Left lung (tissue), 4 donors: ENCODE measurements at regions not wholly inside any gene's neighbourhood (a gene's known extent, or its start where the extent isn't known, plus 50 kb on each side); places are given as distances from the start of the nearest gene placed in this dataset.

Source experiments
- ATAC-seq: fragments of 200-7000 bp; cut with Tn5 transposase; one replicate; pipeline ENCODE4 v1.9.1; 2020; ENCODE audit warnings: moderate library complexity
- DNase-seq, 4 donors: peaks; one replicate each; pipeline ENCODE4 v3.0.0-alpha.2; 2013 to 2020
- H3K27ac ChIP-seq, 2 donors: fragments of 200-600 bp; sonication (generic) in 1 of 2; one replicate each; pipeline versions ENCODE4 v1.5.0 to v1.8.0; 2020 to 2021
- H3K27me3 ChIP-seq, 2 donors: fragments of 200-600 bp; sonication (generic) in 1 of 2; one replicate each; pipeline versions ENCODE4 v1.5.0 to v1.8.0; 2020 to 2021
- H3K36me3 ChIP-seq, 2 donors: fragments of 200-600 bp; sonication (generic) in 1 of 2; one replicate each; pipeline versions ENCODE4 v1.5.0 to v1.8.0; 2020 to 2021
- H3K4me1 ChIP-seq, 2 donors: fragments of 200-600 bp; one replicate each; pipeline ENCODE4 v1.8.0; 2021
- H3K4me3 ChIP-seq, 2 donors: fragments of 200-600 bp; sonication (generic) in 1 of 2; one replicate each; pipeline versions ENCODE4 v1.5.0 to v1.8.0; 2020 to 2021; ENCODE audit warnings: mild to moderate bottlenecking in 1 of 2
- H3K9me3 ChIP-seq, 2 donors: fragments of 200-600 bp; sonication (generic) in 1 of 2; one replicate each; pipeline versions ENCODE4 v1.5.0 to v1.8.0; 2020 to 2021
- intact Hi-C, 2 donors: fragments of 100-400 bp; cut with DNase I; formaldehyde crosslinking; loops; one replicate each; pipeline versions ENCODE4 v1.11.2 to v1.14.2; 2022
- TF ChIP-seq, protein P1 (sequence below), 2 donors: fragments of 200-600 bp; sonication (generic) in 1 of 2; IDR thresholded peaks; one replicate each; pipeline versions ENCODE4 v1.5.0 to v1.8.0; 2021; ENCODE audit warnings: antibody characterized with exemption in 2 of 2
- donor health status: DM: no; HTN: yes; CAD: no.
- donor health status: DM: no; HTN: no; CAD: no.

DNA sequence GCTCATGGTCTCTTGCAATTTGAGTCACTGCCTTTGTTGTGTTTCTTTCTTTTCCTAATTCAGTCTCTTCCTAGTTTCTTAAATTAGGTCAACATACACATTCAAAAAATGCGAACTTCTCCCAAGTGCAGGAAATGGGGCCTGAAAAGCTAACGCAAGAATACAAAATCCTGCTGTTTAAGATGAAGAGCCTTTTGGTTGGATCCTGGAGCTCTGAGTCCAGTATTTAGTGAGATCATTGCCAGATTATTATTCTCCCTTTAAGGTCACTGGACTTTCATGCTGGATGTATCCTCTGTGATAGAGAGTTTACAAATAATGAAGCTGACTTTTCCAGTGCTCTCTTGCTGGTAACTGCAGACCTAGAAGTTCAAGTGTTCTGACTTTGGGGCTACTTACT, 401.9 kb upstream of the MKI67 start:
- H3K4me1 ChIP-seq = no peaks in the 10 kb centered on the region
- intact Hi-C loops = no loop called here
- peaks cover 0 to 27% of the 10 kb centered on the region in 2 donors for H3K27me3 ChIP-seq
- H3K27ac ChIP-seq = no peak overlapping the region
- no peaks in the 10 kb centered on the region for H3K9me3 ChIP-seq
- no peak for DNase-seq
- TF ChIP-seq, protein P1, sequence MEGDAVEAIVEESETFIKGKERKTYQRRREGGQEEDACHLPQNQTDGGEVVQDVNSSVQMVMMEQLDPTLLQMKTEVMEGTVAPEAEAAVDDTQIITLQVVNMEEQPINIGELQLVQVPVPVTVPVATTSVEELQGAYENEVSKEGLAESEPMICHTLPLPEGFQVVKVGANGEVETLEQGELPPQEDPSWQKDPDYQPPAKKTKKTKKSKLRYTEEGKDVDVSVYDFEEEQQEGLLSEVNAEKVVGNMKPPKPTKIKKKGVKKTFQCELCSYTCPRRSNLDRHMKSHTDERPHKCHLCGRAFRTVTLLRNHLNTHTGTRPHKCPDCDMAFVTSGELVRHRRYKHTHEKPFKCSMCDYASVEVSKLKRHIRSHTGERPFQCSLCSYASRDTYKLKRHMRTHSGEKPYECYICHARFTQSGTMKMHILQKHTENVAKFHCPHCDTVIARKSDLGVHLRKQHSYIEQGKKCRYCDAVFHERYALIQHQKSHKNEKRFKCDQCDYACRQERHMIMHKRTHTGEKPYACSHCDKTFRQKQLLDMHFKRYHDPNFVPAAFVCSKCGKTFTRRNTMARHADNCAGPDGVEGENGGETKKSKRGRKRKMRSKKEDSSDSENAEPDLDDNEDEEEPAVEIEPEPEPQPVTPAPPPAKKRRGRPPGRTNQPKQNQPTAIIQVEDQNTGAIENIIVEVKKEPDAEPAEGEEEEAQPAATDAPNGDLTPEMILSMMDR (IDR thresholded peaks at IDR 0.05) = no peak
- no peaks in the 10 kb centered on the region for H3K36me3 ChIP-seq
- no peak for ATAC-seq
- H3K4me3 ChIP-seq = no peak overlapping the region

DNA sequence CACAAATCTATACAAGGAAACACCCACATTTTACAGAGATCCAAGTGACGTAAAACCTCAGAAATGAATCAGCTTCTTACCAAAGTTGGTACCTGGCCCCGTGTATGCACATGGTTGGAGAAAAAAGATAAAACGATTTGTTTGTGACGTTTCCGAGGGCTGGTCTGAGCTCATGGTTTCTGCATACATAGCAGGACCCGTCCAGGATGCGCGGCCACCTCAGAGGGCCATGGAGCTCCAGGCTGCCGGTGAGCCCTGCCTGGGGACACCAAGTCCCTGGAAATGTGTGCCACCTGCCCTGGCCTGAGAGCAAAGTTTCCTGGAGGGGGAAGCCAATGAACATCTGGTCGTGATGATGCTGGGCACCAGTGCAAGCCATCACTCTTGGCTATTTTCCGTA, 402.6 kb upstream of the MKI67 start:
- DNase-seq (no peak), ATAC-seq (no peak)
- Histone ChIP-seq H3K36me3 (no peaks in the 10 kb centered on the region), H3K27me3 (peaks cover 0 to 27% of the 10 kb centered on the region in 2 donors), H3K4me3 (no peak overlapping the region), H3K27ac (no peak overlapping the region), H3K4me1 (no peaks in the 10 kb centered on the region), H3K9me3 (no peaks in the 10 kb centered on the region)
- TF ChIP-seq, protein P1 (IDR thresholded peaks at IDR 0.05) = no peak
- intact Hi-C loops = no loop called here

DNA sequence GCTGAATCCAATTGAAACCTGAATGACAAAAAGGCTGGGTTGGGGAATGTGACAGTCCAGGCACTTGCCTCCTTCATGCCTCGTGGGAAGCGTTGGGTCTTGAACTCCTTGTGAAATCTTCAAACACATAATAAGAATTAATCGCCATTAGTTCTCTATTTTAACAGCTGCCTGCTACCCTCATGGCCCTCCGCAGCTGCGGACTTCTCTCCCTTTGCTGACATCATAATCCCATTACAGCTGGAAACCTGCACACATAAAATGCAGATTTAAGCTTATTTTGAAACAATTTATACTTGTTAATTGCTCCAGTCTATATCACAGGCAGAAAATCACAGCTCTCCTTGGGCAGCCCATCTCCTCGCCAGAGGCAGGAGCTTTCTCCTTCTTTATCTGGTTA, 403.0 kb upstream of the MKI67 start:
- Histone ChIP-seq H3K27me3 (peaks cover 0 to 30% of the 10 kb centered on the region in 2 donors), H3K27ac (no peak overlapping the region), H3K4me3 (no peak overlapping the region), H3K9me3 (no peaks in the 10 kb centered on the region), H3K4me1 (no peaks in the 10 kb centered on the region), H3K36me3 (no peaks in the 10 kb centered on the region)
- no peak for ATAC-seq
- TF ChIP-seq, protein P1 (IDR thresholded peaks at IDR 0.05) = no peak
- DNase-seq = no peak
- intact Hi-C loops = no loop called here

GRCh38 chr10:128530301-128530700, 404.1 kb upstream of the MKI67 start:
- no peaks in the 10 kb centered on the region for H3K9me3 ChIP-seq
- no peaks in the 10 kb centered on the region for H3K36me3 ChIP-seq
- H3K4me3 ChIP-seq = no peak overlapping the region
- TF ChIP-seq, protein P1 (IDR thresholded peaks at IDR 0.05) = peak in 1 of 2 donors; percentile 30
- H3K4me1 ChIP-seq = no peaks in the 10 kb centered on the region
- ATAC-seq = no peak
- peaks cover 0 to 32% of the 10 kb centered on the region in 2 donors for H3K27me3 ChIP-seq
- intact Hi-C loops = no loop called here
- DNase-seq = no peak
- H3K27ac ChIP-seq = no peak overlapping the region

DNA sequence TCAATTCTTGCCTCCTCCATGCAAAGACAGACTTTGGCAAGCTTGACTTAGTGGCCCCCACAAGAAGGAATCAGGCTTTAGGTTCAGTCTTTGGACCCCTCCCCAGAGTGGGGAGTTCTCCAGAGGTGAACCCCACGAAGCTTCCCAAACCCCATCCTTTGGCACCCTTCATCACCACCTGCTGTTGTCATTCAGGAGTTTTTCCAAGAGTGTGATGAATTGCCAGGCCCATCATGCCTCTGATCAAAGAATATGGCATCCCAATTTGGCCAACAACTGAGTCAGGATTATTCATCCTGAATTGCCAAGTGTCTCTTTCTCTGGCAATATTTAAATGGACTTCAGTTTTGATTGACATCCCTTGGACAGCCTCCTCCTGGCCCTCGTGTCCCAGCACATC, 404.7 kb upstream of the MKI67 start:
- Histone ChIP-seq H3K27ac (no peak overlapping the region), H3K9me3 (no peaks in the 10 kb centered on the region), H3K36me3 (no peaks in the 10 kb centered on the region), H3K27me3 (peaks cover 2 to 39% of the 10 kb centered on the region in 2 donors), H3K4me1 (no peaks in the 10 kb centered on the region), H3K4me3 (no peak overlapping the region)
- intact Hi-C loops = no loop called here
- ATAC-seq (no peak), DNase-seq (no peak)
- TF ChIP-seq, protein P1 (IDR thresholded peaks at IDR 0.05) = no peak
